Neural crest cell (in vitro differentiated cells): ENCODE measurements at regions not wholly inside any gene's neighbourhood (a gene's known extent, or its start where the extent isn't known, plus 50 kb on each side); places are given as distances from the start of the nearest gene placed in this dataset.

Source experiments
- DNase-seq: peaks from one replicate; pipeline ENCODE4 v3.0.0; 2021; ENCODE audit warnings: low read depth, mixed read lengths, low spot score
- H3K27ac Mint-ChIP-seq: one replicate; pipeline ENCODE4 v1.8.0; 2021; ENCODE audit warnings: mild to moderate bottlenecking, mixed read lengths; ENCODE audit not compliant: unreplicated experiment
- H3K27me3 Mint-ChIP-seq: 2 replicates; pipeline ENCODE4 v1.8.0; 2021; ENCODE audit warnings: low read depth, mild to moderate bottlenecking, mixed read lengths
- H3K36me3 Mint-ChIP-seq: 2 replicates; pipeline ENCODE4 v1.8.0; 2021; ENCODE audit warnings: low read depth, mild to moderate bottlenecking, mixed read lengths
- H3K4me1 Mint-ChIP-seq: 2 replicates; pipeline ENCODE4 v1.8.0; 2021; ENCODE audit warnings: mixed read lengths
- H3K4me3 Mint-ChIP-seq: one replicate; pipeline ENCODE4 v1.8.0; 2021; ENCODE audit warnings: mild to moderate bottlenecking, mixed read lengths
- H3K9me3 Mint-ChIP-seq: 2 replicates; pipeline ENCODE4 v1.8.0; 2021; ENCODE audit warnings: mixed read lengths
- TF ChIP-seq, protein P1 (sequence below): fragments of 200-600 bp; sonication (generic); conservative IDR thresholded peaks from 2 replicates; pipeline ENCODE4 v1.5.0; 2021; ENCODE audit warnings: antibody characterized with exemption, mild to moderate bottlenecking

DNA sequence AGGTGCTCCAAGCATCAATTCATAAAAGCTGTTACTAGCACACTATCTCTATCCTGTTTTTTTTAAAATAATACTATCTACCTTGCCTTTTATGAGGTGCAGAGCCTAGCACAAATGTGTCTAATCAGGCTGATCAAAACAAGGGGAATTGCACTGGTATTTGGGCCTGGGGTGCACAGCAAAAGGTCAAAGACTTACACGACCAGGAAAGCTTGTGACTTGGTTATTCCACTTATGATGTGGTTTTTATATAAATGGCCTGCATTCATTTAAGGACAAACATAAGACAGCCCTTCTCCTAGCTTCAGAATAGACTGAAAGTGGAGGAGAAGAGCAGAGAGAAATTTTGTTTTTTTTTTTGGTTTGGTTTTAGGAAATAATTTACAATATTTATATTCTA, 98.4 kb upstream of the SGIP1 start:
- H3K4me1 Mint-ChIP-seq: no peaks in the 10 kb centered on the region
- no peak for DNase-seq
- H3K9me3 Mint-ChIP-seq: no peaks in the 10 kb centered on the region
- no peak overlapping the region for H3K4me3 Mint-ChIP-seq
- no peaks in the 10 kb centered on the region for H3K36me3 Mint-ChIP-seq
- no peak overlapping the region for H3K27ac Mint-ChIP-seq
- H3K27me3 Mint-ChIP-seq: no peaks in the 10 kb centered on the region
- TF ChIP-seq, protein P1, sequence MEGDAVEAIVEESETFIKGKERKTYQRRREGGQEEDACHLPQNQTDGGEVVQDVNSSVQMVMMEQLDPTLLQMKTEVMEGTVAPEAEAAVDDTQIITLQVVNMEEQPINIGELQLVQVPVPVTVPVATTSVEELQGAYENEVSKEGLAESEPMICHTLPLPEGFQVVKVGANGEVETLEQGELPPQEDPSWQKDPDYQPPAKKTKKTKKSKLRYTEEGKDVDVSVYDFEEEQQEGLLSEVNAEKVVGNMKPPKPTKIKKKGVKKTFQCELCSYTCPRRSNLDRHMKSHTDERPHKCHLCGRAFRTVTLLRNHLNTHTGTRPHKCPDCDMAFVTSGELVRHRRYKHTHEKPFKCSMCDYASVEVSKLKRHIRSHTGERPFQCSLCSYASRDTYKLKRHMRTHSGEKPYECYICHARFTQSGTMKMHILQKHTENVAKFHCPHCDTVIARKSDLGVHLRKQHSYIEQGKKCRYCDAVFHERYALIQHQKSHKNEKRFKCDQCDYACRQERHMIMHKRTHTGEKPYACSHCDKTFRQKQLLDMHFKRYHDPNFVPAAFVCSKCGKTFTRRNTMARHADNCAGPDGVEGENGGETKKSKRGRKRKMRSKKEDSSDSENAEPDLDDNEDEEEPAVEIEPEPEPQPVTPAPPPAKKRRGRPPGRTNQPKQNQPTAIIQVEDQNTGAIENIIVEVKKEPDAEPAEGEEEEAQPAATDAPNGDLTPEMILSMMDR: no peak

DNA sequence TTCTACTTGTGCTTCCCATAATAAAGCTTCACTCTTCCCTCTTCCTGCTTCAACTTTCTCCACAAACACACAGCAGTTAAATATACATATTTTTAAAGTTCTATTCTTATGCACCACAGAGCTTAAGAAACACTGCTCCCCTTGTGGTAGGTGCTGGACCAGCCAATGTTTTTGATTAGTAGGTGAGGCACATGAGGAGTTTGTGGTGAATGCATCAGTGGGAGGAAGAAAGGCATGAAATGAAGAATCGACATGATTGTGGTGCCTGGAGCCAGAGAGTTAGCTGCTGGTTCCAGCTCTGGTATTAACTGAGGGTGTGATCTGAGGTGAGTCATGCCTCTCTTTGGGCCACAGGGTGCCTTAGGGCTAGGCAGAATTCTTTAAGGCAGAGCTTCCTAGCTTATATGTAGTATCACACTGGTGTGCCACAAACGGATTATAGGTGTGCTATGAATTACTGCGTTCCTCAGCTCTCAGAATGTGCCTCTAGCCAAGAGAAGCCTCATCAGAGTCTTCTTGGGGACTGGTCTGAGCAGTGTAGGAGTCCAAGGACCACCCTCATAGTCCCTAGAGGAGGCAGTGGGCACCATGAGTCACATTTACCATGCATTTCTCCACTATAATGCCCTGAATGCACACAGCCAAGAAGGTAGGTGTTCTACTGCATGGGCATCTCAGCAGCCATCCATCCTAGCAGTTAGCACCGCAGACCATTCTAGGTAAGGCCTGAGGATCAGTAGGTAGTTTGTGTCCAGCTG, 97.4 kb upstream of the SGIP1 start:
- no peaks in the 10 kb centered on the region for H3K4me1 Mint-ChIP-seq
- TF ChIP-seq, protein P1: peak; percentile 39
- H3K27ac Mint-ChIP-seq: no peak overlapping the region
- DNase-seq: no peak
- H3K4me3 Mint-ChIP-seq: no peak overlapping the region
- no peaks in the 10 kb centered on the region for H3K27me3 Mint-ChIP-seq
- H3K9me3 Mint-ChIP-seq: no peaks in the 10 kb centered on the region
- no peaks in the 10 kb centered on the region for H3K36me3 Mint-ChIP-seq

DNA sequence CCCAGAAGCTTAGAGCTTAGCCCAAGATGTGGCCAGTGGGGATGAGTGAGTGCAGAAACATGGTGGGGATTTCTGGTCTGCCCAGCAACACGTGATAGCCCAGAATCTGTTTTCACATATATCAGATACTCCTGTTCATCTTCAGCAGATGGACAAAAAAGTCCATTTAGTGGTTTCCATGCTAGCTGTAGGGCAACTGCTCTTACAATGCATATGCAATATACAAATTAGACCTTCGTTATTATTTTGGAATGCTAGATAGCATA, 96.9 kb upstream of the SGIP1 start:
- no peak for DNase-seq
- no peaks in the 10 kb centered on the region for H3K36me3 Mint-ChIP-seq
- no peaks in the 10 kb centered on the region for H3K27me3 Mint-ChIP-seq
- no peak overlapping the region for H3K4me3 Mint-ChIP-seq
- TF ChIP-seq, protein P1: no peak
- no peak overlapping the region for H3K27ac Mint-ChIP-seq
- no peaks in the 10 kb centered on the region for H3K4me1 Mint-ChIP-seq
- H3K9me3 Mint-ChIP-seq: no peaks in the 10 kb centered on the region

DNA sequence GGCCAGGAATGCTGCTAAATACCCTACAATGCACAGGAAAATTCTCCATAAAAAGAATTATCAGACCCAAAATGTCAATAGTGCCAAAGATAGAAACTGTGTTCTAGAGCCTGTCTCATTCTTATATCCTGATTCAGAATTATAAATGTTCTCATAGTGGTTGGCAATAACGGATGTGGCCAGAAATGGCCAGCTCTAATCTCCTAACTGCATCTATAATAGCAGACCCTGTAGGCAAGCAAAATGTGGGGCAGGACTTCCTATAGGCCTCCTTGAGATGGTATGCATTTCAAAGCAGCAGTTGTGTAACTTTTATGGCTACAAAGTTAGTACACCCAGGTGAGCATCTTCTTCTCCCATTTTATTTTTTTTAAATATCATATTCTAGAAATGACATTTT, 95.9 kb upstream of the SGIP1 start:
- Mint-ChIP-seq H3K9me3 (no peaks in the 10 kb centered on the region), H3K27ac (no peak overlapping the region), H3K27me3 (no peaks in the 10 kb centered on the region), H3K36me3 (no peaks in the 10 kb centered on the region), H3K4me3 (no peak overlapping the region), H3K4me1 (no peaks in the 10 kb centered on the region)
- no peak for DNase-seq
- TF ChIP-seq, protein P1: no peak

DNA sequence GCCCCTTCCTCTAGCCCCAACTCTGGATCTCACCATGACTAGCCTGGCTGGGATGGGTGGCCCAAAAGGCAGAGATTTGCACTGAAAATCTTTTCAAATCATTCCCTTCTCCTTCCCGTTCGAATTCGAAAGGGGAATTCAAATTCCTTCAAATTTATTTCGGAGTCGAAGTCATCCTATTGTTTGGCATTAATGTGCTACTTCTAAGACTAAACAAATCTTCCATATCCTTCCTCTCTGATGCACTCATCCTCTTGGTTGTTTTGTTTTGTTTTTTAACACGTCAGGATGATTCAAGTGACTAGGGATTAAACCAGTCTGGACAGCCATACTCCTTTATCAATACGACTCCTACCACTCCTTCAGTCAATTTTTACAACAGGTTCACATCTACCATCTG, 95.5 kb upstream of the SGIP1 start:
- Mint-ChIP-seq H3K36me3 (no peaks in the 10 kb centered on the region), H3K4me3 (no peak overlapping the region), H3K9me3 (no peaks in the 10 kb centered on the region), H3K27ac (no peak overlapping the region), H3K4me1 (no peaks in the 10 kb centered on the region), H3K27me3 (no peaks in the 10 kb centered on the region)
- no peak for DNase-seq
- TF ChIP-seq, protein P1: no peak
